ENCODE measurements at regions not wholly inside any gene's neighbourhood (a gene's known extent, or its start where the extent isn't known, plus 50 kb on each side); places are given as distances from the start of the nearest gene placed in this dataset.
A peak's percentile ranks its signal among the peaks of the same experiment; 100 is the strongest.

GRCh38 chr1:22267413-22268175, 124.7 kb upstream of the WNT4 start:
- DNase-seq = no peak

GRCh38 chr1:22268327-22268726, 125.4 kb upstream of the WNT4 start:
- DNase-seq = no peak

GRCh38 chr1:22271847-22272801, 129.2 kb upstream of the WNT4 start:
- no peak for DNase-seq

- DNase-seq = no peak
Measured at GRCh38 chr1:22273686-22274681, 131.1 kb upstream of the WNT4 start.

GRCh38 chr1:22275167-22275566, 132.3 kb upstream of the WNT4 start:
- no peak for DNase-seq

- peak; percentile 10 for DNase-seq
Measured at GRCh38 chr1:22275626-22276395, 132.9 kb upstream of the WNT4 start.

- no peak for DNase-seq
Measured at GRCh38 chr1:22276396-22276748, 133.5 kb upstream of the WNT4 start.

GRCh38 chr1:22277662-22278061, 134.8 kb upstream of the WNT4 start:
- DNase-seq = no peak

GRCh38 chr1:22279735-22280134, 136.8 kb upstream of the WNT4 start:
- no peak for DNase-seq

GRCh38 chr1:22280526-22280925, 137.6 kb upstream of the WNT4 start:
- DNase-seq = no peak

GRCh38 chr1:22281521-22282363, 138.8 kb upstream of the WNT4 start:
- DNase-seq = no peak

GRCh38 chr1:22282364-22282995, 139.6 kb upstream of the WNT4 start:
- DNase-seq = no peak

GRCh38 chr1:22283596-22283995, 140.7 kb upstream of the WNT4 start:
- DNase-seq = no peak

- no peak for DNase-seq
Measured at GRCh38 chr1:22284236-22284635, 141.3 kb upstream of the WNT4 start.

GRCh38 chr1:22284906-22285548, 142.1 kb upstream of the WNT4 start:
- DNase-seq = no peak

- DNase-seq = no peak
Measured at GRCh38 chr1:22285549-22286396, 142.9 kb upstream of the WNT4 start.

GRCh38 chr1:22286491-22286890, 143.6 kb upstream of the WNT4 start:
- DNase-seq = no peak

- no peak for DNase-seq
Measured at GRCh38 chr1:22287273-22287672, 144.4 kb upstream of the WNT4 start.

GRCh38 chr1:22287946-22288520, 145.1 kb upstream of the WNT4 start:
- DNase-seq = no peak

Data from effector CD4-positive, alpha-beta T cell (primary cell).